H9 (cell line): ENCODE measurements at regions not wholly inside any gene's neighbourhood (a gene's known extent, or its start where the extent isn't known, plus 50 kb on each side); places are given as distances from the start of the nearest gene placed in this dataset.

Source experiments
- DNase-seq: peaks from one replicate; pipeline ENCODE4 v3.0.0-alpha.2; 2017
- H2AFZ ChIP-seq: one replicate; pipeline ENCODE4 v1.6.1; 2013; ENCODE audit warnings: mild to moderate bottlenecking, low read length, control low read depth, moderate library complexity
- H2AK5ac ChIP-seq: 2 replicates; pipeline ENCODE4 v1.6.1; 2013; ENCODE audit warnings: low read length, control low read depth, mixed read lengths; ENCODE audit not compliant: insufficient read length
- H2BK120ac ChIP-seq: one replicate; pipeline ENCODE4 v1.6.1; 2013; ENCODE audit warnings: low read depth, mild to moderate bottlenecking, low read length, control low read depth, inconsistent platforms; ENCODE audit not compliant: poor library complexity, severe bottlenecking
- H2BK12ac ChIP-seq: 2 replicates; pipeline ENCODE4 v1.6.1; 2013; ENCODE audit warnings: low read length, control low read depth, mixed read lengths, low read depth; ENCODE audit not compliant: insufficient read length
- H2BK15ac ChIP-seq: 2 replicates; pipeline ENCODE4 v1.6.1; 2013; ENCODE audit warnings: low read depth, low read length, control low read depth
- H2BK20ac ChIP-seq: one replicate; pipeline ENCODE4 v1.6.1; 2013; ENCODE audit warnings: low read depth, mild to moderate bottlenecking, low read length, control low read depth, inconsistent platforms; ENCODE audit not compliant: poor library complexity, severe bottlenecking
- H2BK5ac ChIP-seq: 2 replicates; pipeline ENCODE4 v1.6.1; 2013; ENCODE audit warnings: low read length, control low read depth, mixed read lengths; ENCODE audit not compliant: insufficient read length
- H3K14ac ChIP-seq: 2 replicates; pipeline ENCODE4 v1.6.1; 2013; ENCODE audit warnings: low read length, control low read depth; ENCODE audit not compliant: insufficient read depth
- H3K18ac ChIP-seq: 2 replicates; pipeline ENCODE4 v1.6.1; 2013; ENCODE audit warnings: low read depth, mild to moderate bottlenecking, mixed read lengths, low read length, control low read depth; ENCODE audit not compliant: insufficient read length
- H3K23ac ChIP-seq: 2 replicates; pipeline ENCODE4 v1.6.1; 2013; ENCODE audit warnings: low read length, control low read depth, mixed read lengths, low read depth; ENCODE audit not compliant: insufficient read length
- H3K23me2 ChIP-seq: 2 replicates; pipeline ENCODE4 v1.6.1; 2013; ENCODE audit warnings: low read depth, mild to moderate bottlenecking, mixed read lengths, low read length, control low read depth; ENCODE audit not compliant: insufficient read length, poor library complexity, severe bottlenecking
- H3K27ac ChIP-seq: 2 replicates; pipeline ENCODE4 v1.5.1; 2013; ENCODE audit warnings: low read length, control low read depth, mixed read lengths, low read depth; ENCODE audit not compliant: insufficient read length
- H3K27me3 ChIP-seq: 2 replicates; pipeline ENCODE4 v1.6.1; 2013; ENCODE audit warnings: low read length, control low read depth, inconsistent platforms; ENCODE audit not compliant: insufficient read depth
- H3K4ac ChIP-seq: 2 replicates; pipeline ENCODE4 v1.6.1; 2013; ENCODE audit warnings: low read depth, mild to moderate bottlenecking, control low read depth, inconsistent platforms, low read length, moderate library complexity
- H3K4me1 ChIP-seq: 2 replicates; pipeline ENCODE4 v1.6.1; 2013; ENCODE audit warnings: low read length, control low read depth, inconsistent platforms; ENCODE audit not compliant: insufficient read depth
- H3K4me2 ChIP-seq: 2 replicates; pipeline ENCODE4 v1.6.1; 2013; ENCODE audit warnings: low read length, control low read depth, mixed read lengths; ENCODE audit not compliant: insufficient read length, insufficient read depth
- H3K56ac ChIP-seq: 2 replicates; pipeline ENCODE4 v1.6.1; 2013; ENCODE audit warnings: low read depth, mild to moderate bottlenecking, mixed read lengths, low read length, control low read depth; ENCODE audit not compliant: insufficient read length
- H3K79me1 ChIP-seq: 2 replicates; pipeline ENCODE4 v1.6.1; 2013; ENCODE audit warnings: low read depth, mild to moderate bottlenecking, moderate library complexity, low read length, control low read depth, inconsistent platforms; ENCODE audit not compliant: insufficient read depth, poor library complexity, severe bottlenecking
- H3K79me2 ChIP-seq: 2 replicates; pipeline ENCODE4 v1.6.1; 2013; ENCODE audit warnings: low read length, control low read depth, inconsistent platforms; ENCODE audit not compliant: insufficient read depth
- H3K9ac ChIP-seq: 2 replicates; pipeline ENCODE4 v1.6.1; 2013; ENCODE audit warnings: low read length, control low read depth, mixed read lengths; ENCODE audit not compliant: insufficient read length; ENCODE audit errors: extremely low read depth
- H3K9me3 ChIP-seq: one replicate; pipeline ENCODE4 v1.6.1; 2013; ENCODE audit warnings: low read depth, low read length, inconsistent platforms; ENCODE audit not compliant: control insufficient read depth
- H3T11ph ChIP-seq: one replicate; pipeline ENCODE4 v1.6.1; 2013; ENCODE audit warnings: mild to moderate bottlenecking, low read length, control low read depth, inconsistent platforms
- H4K20me1 ChIP-seq: one replicate; pipeline ENCODE4 v1.6.1; 2013; ENCODE audit not compliant: control insufficient read depth, insufficient read length, insufficient read depth
- H4K5ac ChIP-seq: 2 replicates; pipeline ENCODE4 v1.6.1; 2013; ENCODE audit warnings: low read depth, mild to moderate bottlenecking, mixed read lengths, low read length, control low read depth; ENCODE audit not compliant: insufficient read length
- H4K8ac ChIP-seq: replicated peaks from 2 replicates; pipeline ENCODE4 v1.6.1; 2013; ENCODE audit warnings: low read length, control low read depth, mixed read lengths, low read depth; ENCODE audit not compliant: insufficient read length
- H4K91ac ChIP-seq: 2 replicates; pipeline ENCODE4 v1.6.1; 2013; ENCODE audit warnings: low read depth, mild to moderate bottlenecking, moderate library complexity, mixed read lengths, low read length, control low read depth; ENCODE audit not compliant: insufficient read length
- H3K27ac Mint-ChIP-seq, 3 experiments: 2 replicates in 2 of 3; 3 replicates in 1 of 3; pipeline ENCODE4 v1.8.0; 2020 to 2021; ENCODE audit warnings: mixed read lengths in 3 of 3, mild to moderate bottlenecking in 1 of 3, moderate library complexity in 1 of 3
- H3K27me3 Mint-ChIP-seq: 2 replicates; pipeline ENCODE4 v1.8.0; 2021; ENCODE audit warnings: low read depth, mild to moderate bottlenecking, moderate library complexity, mixed read lengths
- H3K36me3 Mint-ChIP-seq, 3 experiments: 2 replicates in 2 of 3; 3 replicates in 1 of 3; pipeline ENCODE4 v1.8.0; 2020 to 2021; ENCODE audit warnings: low read depth in 3 of 3, mixed read lengths in 3 of 3; ENCODE audit not compliant: insufficient read depth in 1 of 3
- H3K4me1 Mint-ChIP-seq, 2 experiments: 2 replicates each; pipeline ENCODE4 v1.8.0; 2020; ENCODE audit warnings: mixed read lengths in 2 of 2
- H3K4me3 Mint-ChIP-seq, 2 experiments: 2 replicates in 1 of 2; 3 replicates in 1 of 2; pipeline ENCODE4 v1.8.0; 2020 to 2021; ENCODE audit warnings: mild to moderate bottlenecking in 2 of 2, mixed read lengths in 2 of 2, moderate library complexity in 1 of 2
- H3K9me3 Mint-ChIP-seq, 2 experiments: 2 replicates in 1 of 2; 3 replicates in 1 of 2; pipeline ENCODE4 v1.8.0; 2020; ENCODE audit warnings: mild to moderate bottlenecking in 2 of 2, mixed read lengths in 2 of 2, moderate library complexity in 1 of 2
- CTCF ChIP-seq: fragments of 200-600 bp; sonication (generic); conservative IDR thresholded peaks from 3 replicates; pipeline ENCODE4 v1.8.0; 2021; ENCODE audit warnings: antibody characterized with exemption, mild to moderate bottlenecking
- WGBS: extraction: QIAGEN DNeasy Blood & Tissue Kit; methylation state at CpG from one replicate; pipeline ENCODE4 v1.1.7; 2013; ENCODE audit warnings: missing lambda C conversion rate, low lambda C conversion rate, mixed read lengths; ENCODE audit not compliant: insufficient read length; ENCODE audit errors: extremely low coverage; 5-methylcytosine and 5-hydroxymethylcytosine counted together

- Histone ChIP-seq H4K91ac (no peak overlapping the region), H2BK12ac (no peak overlapping the region), H3K27ac (no peak overlapping the region), H3K56ac (no peak overlapping the region), H2BK20ac (no peak overlapping the region), H4K8ac (no peak overlapping the region), H3K27me3 (no peaks in the 10 kb centered on the region), H3K23me2 (no peaks in the 10 kb centered on the region), H4K5ac (no peak overlapping the region), H3K23ac (no peak overlapping the region), H2AFZ (no peak overlapping the region), H2AK5ac (no peak overlapping the region), H4K20me1 (no peaks in the 10 kb centered on the region), H3K4me1 (no peaks in the 10 kb centered on the region), H3K79me2 (no peaks in the 10 kb centered on the region), H3K4ac (no peak overlapping the region), H3K9me3 (no peaks in the 10 kb centered on the region), H2BK5ac (no peak overlapping the region), H3K18ac (no peak overlapping the region), H3K9ac (no peak overlapping the region), H3K14ac (no peak overlapping the region), H3K4me2 (no peak overlapping the region), H2BK120ac (no peak overlapping the region), H3K79me1 (no peaks in the 10 kb centered on the region), H3T11ph (no peak overlapping the region), H2BK15ac (no peak overlapping the region)
- no CpG with 5 or more reads among the region's 2 CpGs for WGBS
- no peak for DNase-seq
- peaks cover 0 to 7% of the 10 kb centered on the region in 2 experiments; a peak in 3 of 4 replicates for H3K4me1 Mint-ChIP-seq
- H3K27ac Mint-ChIP-seq = no peak overlapping the region
- no peaks in the 10 kb centered on the region; the same call in 1 of the 2 replicates for H3K27me3 Mint-ChIP-seq
- TF ChIP-seq CTCF = no peak
- no peaks in the 10 kb centered on the region for H3K36me3 Mint-ChIP-seq
- no peak overlapping the region for H3K4me3 Mint-ChIP-seq
- no peaks in the 10 kb centered on the region for H3K9me3 Mint-ChIP-seq
Measured at GRCh38 chr9:102087141-102087540, 348.7 kb upstream of the GRIN3A start.
